ENCODE measurements at regions not wholly inside any gene's neighbourhood (a gene's known extent, or its start where the extent isn't known, plus 50 kb on each side); places are given as distances from the start of the nearest gene placed in this dataset.

GRCh38 chr7:42621543-42622219 lies 290.2 kb downstream of the C7orf25 start:
- DNase-seq = no peak
- H3K4me1 ChIP-seq (ENCODE audit: control insufficient read depth in 1 of 2, extremely low read depth in 1 of 2, insufficient read depth in 2 of 2, low read length in 2 of 2) = no peaks in the 10 kb centered on the region
- ChIA-PET CTCF (no interaction called here), POLR2A (no interaction called here)
- H3K27ac ChIP-seq (ENCODE audit: low read length) = no peak overlapping the region
- H3K36me3 Mint-ChIP-seq = no peaks in the 10 kb centered on the region
- H3K4me3 Mint-ChIP-seq = no peak overlapping the region
- peaks cover 0 to 4% of the 10 kb centered on the region in 2 experiments for H3K27me3 ChIP-seq (replicated peaks in 1 of 2; ENCODE audit: control insufficient read depth in 2 of 2, extremely low read depth in 1 of 2, insufficient read depth in 2 of 2, low read length in 1 of 2)
- no peak for ATAC-seq (replicated peaks in 1 of 4)
- no peaks in the 10 kb centered on the region for H3K9me3 ChIP-seq
- peaks cover 0 to under 1% (median 0%) of the 10 kb centered on the region in 3 donors for H3K9me3 Mint-ChIP-seq
- H3K27ac Mint-ChIP-seq = no peak overlapping the region
- 100% methylated on average over 1 of the region's 3 CpGs for WGBS (ENCODE audit: insufficient coverage)
- no peaks in the 10 kb centered on the region for H3K36me3 ChIP-seq (ENCODE audit: control insufficient read depth in 2 of 2, extremely low read depth in 1 of 2, insufficient read depth in 1 of 2, low read length in 1 of 2)
- H3K27me3 Mint-ChIP-seq = no peaks in the 10 kb centered on the region
- H3K4me1 Mint-ChIP-seq = no peaks in the 10 kb centered on the region
- no peak overlapping the region for H3K4me3 ChIP-seq (ENCODE audit: control insufficient read depth in 1 of 2, extremely low read depth in 1 of 2, low read length in 1 of 2)

GRCh38 chr7:42618651-42619360 lies 293.1 kb downstream of the C7orf25 start:
- peaks cover 0 to 4% of the 10 kb centered on the region in 2 experiments for H3K27me3 ChIP-seq (replicated peaks in 1 of 2; ENCODE audit: control insufficient read depth in 2 of 2, extremely low read depth in 1 of 2, insufficient read depth in 2 of 2, low read length in 1 of 2)
- CTCF ChIA-PET = no interaction called here
- ATAC-seq (replicated peaks in 1 of 4) (no peak), DNase-seq (no peak)
- no peaks in the 10 kb centered on the region for H3K4me1 ChIP-seq (ENCODE audit: control insufficient read depth in 1 of 2, extremely low read depth in 1 of 2, insufficient read depth in 2 of 2, low read length in 2 of 2)
- Mint-ChIP-seq H3K27ac (no peak overlapping the region), H3K4me1 (no peaks in the 10 kb centered on the region), H3K9me3 (peaks cover 0 to 4% (median 0%) of the 10 kb centered on the region in 3 donors), H3K36me3 (no peaks in the 10 kb centered on the region), H3K27me3 (peaks cover 0 to 3% of the 10 kb centered on the region in 2 donors), H3K4me3 (no peak overlapping the region)
- H3K4me3 ChIP-seq (ENCODE audit: control insufficient read depth in 1 of 2, extremely low read depth in 1 of 2, low read length in 1 of 2) = no peak overlapping the region
- H3K27ac ChIP-seq (ENCODE audit: low read length) = no peak overlapping the region
- H3K36me3 ChIP-seq (ENCODE audit: control insufficient read depth in 2 of 2, extremely low read depth in 1 of 2, insufficient read depth in 1 of 2, low read length in 1 of 2) = no peaks in the 10 kb centered on the region
- H3K9me3 ChIP-seq = no peaks in the 10 kb centered on the region
- POLR2A ChIA-PET = no interaction called here
- no CpG with 5 or more reads among the region's 7 CpGs for WGBS (ENCODE audit: insufficient coverage)

- POLR2A ChIA-PET = no interaction called here
- no peaks in the 10 kb centered on the region for H3K4me1 ChIP-seq (ENCODE audit: control insufficient read depth in 1 of 2, extremely low read depth in 1 of 2, insufficient read depth in 2 of 2, low read length in 2 of 2)
- Mint-ChIP-seq H3K4me1 (no peaks in the 10 kb centered on the region), H3K9me3 (peaks cover 0 to 4% (median 0%) of the 10 kb centered on the region in 3 donors), H3K36me3 (no peaks in the 10 kb centered on the region), H3K27ac (no peak overlapping the region), H3K27me3 (peaks cover 0 to 3% of the 10 kb centered on the region in 2 donors), H3K4me3 (no peak overlapping the region)
- ATAC-seq (replicated peaks in 1 of 4) (no peak), DNase-seq (no peak)
- no peaks in the 10 kb centered on the region for H3K36me3 ChIP-seq (ENCODE audit: control insufficient read depth in 2 of 2, extremely low read depth in 1 of 2, insufficient read depth in 1 of 2, low read length in 1 of 2)
- CTCF ChIA-PET = no interaction called here
- H3K27me3 ChIP-seq (replicated peaks in 1 of 2; ENCODE audit: control insufficient read depth in 2 of 2, extremely low read depth in 1 of 2, insufficient read depth in 2 of 2, low read length in 1 of 2) = peaks cover 0 to 4% of the 10 kb centered on the region in 2 experiments
- no peaks in the 10 kb centered on the region for H3K9me3 ChIP-seq
- no peak overlapping the region for H3K4me3 ChIP-seq (ENCODE audit: control insufficient read depth in 1 of 2, extremely low read depth in 1 of 2, low read length in 1 of 2)
- WGBS (ENCODE audit: insufficient coverage) = 45% methylated on average over 5 of the region's 8 CpGs
- no peak overlapping the region for H3K27ac ChIP-seq (ENCODE audit: low read length)
Observed at GRCh38 chr7:42617806-42618457, 293.9 kb downstream of the C7orf25 start.

- 80% methylated on average over 1 of the region's 6 CpGs for WGBS (ENCODE audit: insufficient coverage)
- ChIA-PET POLR2A (no interaction called here), CTCF (no interaction called here)
- H3K4me1 Mint-ChIP-seq = no peaks in the 10 kb centered on the region
- H3K36me3 Mint-ChIP-seq = no peaks in the 10 kb centered on the region
- Histone ChIP-seq H3K27ac (ENCODE audit: low read length) (no peak overlapping the region), H3K4me3 (ENCODE audit: control insufficient read depth in 1 of 2, extremely low read depth in 1 of 2, low read length in 1 of 2) (no peak overlapping the region), H3K36me3 (ENCODE audit: control insufficient read depth in 2 of 2, extremely low read depth in 1 of 2, insufficient read depth in 1 of 2, low read length in 1 of 2) (no peaks in the 10 kb centered on the region), H3K4me1 (ENCODE audit: control insufficient read depth in 1 of 2, extremely low read depth in 1 of 2, insufficient read depth in 2 of 2, low read length in 2 of 2) (no peaks in the 10 kb centered on the region), H3K9me3 (no peaks in the 10 kb centered on the region), H3K27me3 (replicated peaks in 1 of 2; ENCODE audit: control insufficient read depth in 2 of 2, extremely low read depth in 1 of 2, insufficient read depth in 2 of 2, low read length in 1 of 2) (peaks cover 0 to 4% of the 10 kb centered on the region in 2 experiments)
- DNase-seq (no peak), ATAC-seq (replicated peaks in 1 of 4) (no peak)
- H3K27me3 Mint-ChIP-seq = peaks cover 0 to 3% of the 10 kb centered on the region in 2 donors
- H3K27ac Mint-ChIP-seq = no peak overlapping the region
- no peak overlapping the region for H3K4me3 Mint-ChIP-seq
- peaks cover 0 to 4% (median 0%) of the 10 kb centered on the region in 3 donors for H3K9me3 Mint-ChIP-seq
Observed at GRCh38 chr7:42617071-42617765, 294.7 kb downstream of the C7orf25 start.

GRCh38 chr7:42614636-42615035 lies 297.2 kb downstream of the C7orf25 start:
- Histone ChIP-seq H3K4me1 (ENCODE audit: control insufficient read depth in 1 of 2, extremely low read depth in 1 of 2, insufficient read depth in 2 of 2, low read length in 2 of 2) (no peaks in the 10 kb centered on the region), H3K27me3 (replicated peaks in 1 of 2; ENCODE audit: control insufficient read depth in 2 of 2, extremely low read depth in 1 of 2, insufficient read depth in 2 of 2, low read length in 1 of 2) (peaks cover 0 to 4% of the 10 kb centered on the region in 2 experiments), H3K9me3 (no peaks in the 10 kb centered on the region), H3K36me3 (ENCODE audit: control insufficient read depth in 2 of 2, extremely low read depth in 1 of 2, insufficient read depth in 1 of 2, low read length in 1 of 2) (no peaks in the 10 kb centered on the region), H3K27ac (ENCODE audit: low read length) (no peak overlapping the region), H3K4me3 (ENCODE audit: control insufficient read depth in 1 of 2, extremely low read depth in 1 of 2, low read length in 1 of 2) (no peak overlapping the region)
- DNase-seq (no peak), ATAC-seq (replicated peaks in 1 of 4) (no peak)
- CTCF ChIA-PET = interaction anchor here in 1 of 2 donors (0.7 kb wide), 1 partner anchor 19 kb away, joined by 8 read pairs; no protein-coding TSS in a partner anchor
- Mint-ChIP-seq H3K36me3 (no peaks in the 10 kb centered on the region), H3K4me3 (no peak overlapping the region), H3K4me1 (no peaks in the 10 kb centered on the region), H3K9me3 (peaks cover 0 to 4% (median 0%) of the 10 kb centered on the region in 3 donors), H3K27ac (no peak overlapping the region), H3K27me3 (peaks cover 0 to 3% of the 10 kb centered on the region in 2 donors)
- POLR2A ChIA-PET = no interaction called here
- 94% methylated on average over 2 of the region's 4 CpGs for WGBS (ENCODE audit: insufficient coverage)

GRCh38 chr7:42611961-42612360 lies 299.9 kb downstream of the C7orf25 start:
- H3K27ac Mint-ChIP-seq = no peak overlapping the region
- DNase-seq (no peak), ATAC-seq (replicated peaks in 1 of 4) (no peak)
- WGBS (ENCODE audit: insufficient coverage) = 14% methylated on average over 1 of the region's 1 CpG
- ChIA-PET CTCF (no interaction called here), POLR2A (no interaction called here)
- no peaks in the 10 kb centered on the region for H3K4me1 Mint-ChIP-seq
- no peaks in the 10 kb centered on the region for H3K36me3 ChIP-seq (ENCODE audit: control insufficient read depth in 2 of 2, extremely low read depth in 1 of 2, insufficient read depth in 1 of 2, low read length in 1 of 2)
- peaks cover 0 to 3% of the 10 kb centered on the region in 2 donors for H3K27me3 Mint-ChIP-seq
- no peak overlapping the region for H3K4me3 Mint-ChIP-seq
- no peak overlapping the region for H3K4me3 ChIP-seq (ENCODE audit: control insufficient read depth in 1 of 2, extremely low read depth in 1 of 2, low read length in 1 of 2)
- H3K27me3 ChIP-seq (replicated peaks in 1 of 2; ENCODE audit: control insufficient read depth in 2 of 2, extremely low read depth in 1 of 2, insufficient read depth in 2 of 2, low read length in 1 of 2) = peaks cover 0 to under 1% of the 10 kb centered on the region in 2 experiments
- no peaks in the 10 kb centered on the region for H3K4me1 ChIP-seq (ENCODE audit: control insufficient read depth in 1 of 2, extremely low read depth in 1 of 2, insufficient read depth in 2 of 2, low read length in 2 of 2)
- H3K36me3 Mint-ChIP-seq = no peaks in the 10 kb centered on the region
- H3K9me3 ChIP-seq = no peaks in the 10 kb centered on the region
- H3K9me3 Mint-ChIP-seq = peaks cover 0 to 8% (median 0%) of the 10 kb centered on the region in 3 donors
- H3K27ac ChIP-seq (ENCODE audit: low read length) = no peak overlapping the region

All from T-cell (primary cell).